CD4-positive, alpha-beta memory T cell (primary cell): ENCODE measurements at regions not wholly inside any gene's neighbourhood (a gene's known extent, or its start where the extent isn't known, plus 50 kb on each side); places are given as distances from the start of the nearest gene placed in this dataset.
"Not testable (repeated sequence)": the region's sequence is repeated elsewhere in the genome, so short reads cannot be mapped to it uniquely, and the experiment has no call there.

Experiments
- CTCF ChIA-PET: fragments of 350-600 bp; sonication (Branson Sonifier 250); formaldehyde crosslinking; loops from one replicate; lab custom pipeline; 2021; ENCODE audit warnings: inconsistent platforms; ENCODE audit not compliant: partially characterized antibody; lab: Charles Lee
- POLR2A ChIA-PET: fragments of 350-600 bp; sonication (Branson Sonifier 250); formaldehyde crosslinking; loops from one replicate; lab custom pipeline; 2021; ENCODE audit not compliant: partially characterized antibody; lab: Charles Lee
- DNase-seq, 5 donors: peaks; one replicate each; pipeline versions ENCODE4 v3.0.0 to v3.0.0-alpha.2; 2020 to 2022; ENCODE audit warnings: mixed read lengths in 1 of 5
- H3K27ac ChIP-seq: one replicate; pipeline ENCODE4 v1.7.0; 2013; ENCODE audit warnings: low read depth, low read length
- H3K27me3 ChIP-seq: 2 replicates; pipeline ENCODE4 v1.7.0; 2013; ENCODE audit warnings: mild to moderate bottlenecking, low read length, moderate library complexity; ENCODE audit not compliant: insufficient read depth
- H3K36me3 ChIP-seq: 2 replicates; pipeline ENCODE4 v1.7.0; 2013; ENCODE audit warnings: mild to moderate bottlenecking, low read length, moderate library complexity; ENCODE audit not compliant: insufficient read depth
- H3K4me1 ChIP-seq: 2 replicates; pipeline ENCODE4 v1.7.0; 2013; ENCODE audit warnings: mild to moderate bottlenecking, low read length, moderate library complexity; ENCODE audit not compliant: insufficient read depth
- H3K4me3 ChIP-seq, 2 donors: one replicate each; pipeline ENCODE4 v1.7.0; 2013; ENCODE audit warnings: low read length in 2 of 2, mild to moderate bottlenecking in 1 of 2
- H3K9me3 ChIP-seq, 2 donors: one replicate each; pipeline ENCODE4 v1.7.0; 2013; ENCODE audit warnings: low read length in 2 of 2, control low read depth in 1 of 2; ENCODE audit not compliant: control insufficient read depth in 1 of 2
- H3K27ac Mint-ChIP-seq, 7 donors: one replicate each; pipeline ENCODE4 v1.8.0; 2020 to 2021; ENCODE audit warnings: mixed read lengths in 7 of 7, mild to moderate bottlenecking in 6 of 7, inconsistent platforms in 3 of 7, moderate library complexity in 3 of 7
- H3K27me3 Mint-ChIP-seq, 2 donors: one replicate each; pipeline ENCODE4 v1.8.0; 2020 to 2021; ENCODE audit warnings: mixed read lengths in 2 of 2
- H3K36me3 Mint-ChIP-seq, 2 donors: one replicate each; pipeline ENCODE4 v1.8.0; 2020 to 2021; ENCODE audit warnings: mixed read lengths in 2 of 2, inconsistent platforms in 1 of 2, mild to moderate bottlenecking in 1 of 2
- H3K4me1 Mint-ChIP-seq, 4 donors: one replicate each; pipeline ENCODE4 v1.8.0; 2020 to 2021; ENCODE audit warnings: mixed read lengths in 4 of 4, mild to moderate bottlenecking in 1 of 4
- H3K4me3 Mint-ChIP-seq, 8 donors: one replicate each; pipeline ENCODE4 v1.8.0; 2020 to 2021; ENCODE audit warnings: mixed read lengths in 8 of 8, mild to moderate bottlenecking in 7 of 8, moderate library complexity in 6 of 8, inconsistent platforms in 3 of 8
- H3K9me3 Mint-ChIP-seq, 8 donors: one replicate each; pipeline ENCODE4 v1.8.0; 2020 to 2021; ENCODE audit warnings: mixed read lengths in 8 of 8, mild to moderate bottlenecking in 5 of 8, inconsistent platforms in 3 of 8, moderate library complexity in 1 of 8
- intact Hi-C: fragments of 100-400 bp; cut with micrococcal nuclease; formaldehyde crosslinking; loops from one replicate; pipeline ENCODE4 v1.15.1; 2023

GRCh38 chr5:52300703-52301372, 486.9 kb upstream of the ITGA1 start:
- CTCF ChIA-PET, result no interaction called here
- intact Hi-C loops, result no loop called here
- H3K9me3 ChIP-seq, result peaks cover 0 to 11% of the 10 kb centered on the region in 2 donors
- H3K27ac ChIP-seq, result no peak overlapping the region
- H3K4me1 ChIP-seq, result no peaks in the 10 kb centered on the region
- H3K27me3 ChIP-seq, result no peaks in the 10 kb centered on the region
- Mint-ChIP-seq H3K27ac (peak overlapping the region in 1 of 7 donors; percentile 31), H3K27me3 (no peaks in the 10 kb centered on the region), H3K4me1 (no peaks in the 10 kb centered on the region), H3K9me3 (peaks cover 2 to 28% (median 24%) of the 10 kb centered on the region in 8 donors), H3K36me3 (peaks cover 0 to 4% of the 10 kb centered on the region in 2 donors), H3K4me3 (no peak overlapping the region)
- no peaks in the 10 kb centered on the region for H3K36me3 ChIP-seq
- DNase-seq, result no peak
- POLR2A ChIA-PET, result no interaction called here
- H3K4me3 ChIP-seq, result no peak overlapping the region

GRCh38 chr5:52304816-52305215, 482.9 kb upstream of the ITGA1 start:
- H3K36me3 Mint-ChIP-seq, POLR2A ChIA-PET, H3K27me3 Mint-ChIP-seq, H3K4me1 Mint-ChIP-seq, H3K27ac ChIP-seq, H3K4me3 ChIP-seq, H3K4me3 Mint-ChIP-seq, CTCF ChIA-PET, H3K36me3 ChIP-seq, intact Hi-C loops, H3K27me3 ChIP-seq, H3K27ac Mint-ChIP-seq, H3K4me1 ChIP-seq, DNase-seq: not testable (repeated sequence)
- H3K9me3 Mint-ChIP-seq, result peaks cover 2 to 47% (median 30%) of the 10 kb centered on the region in 8 donors
- H3K9me3 ChIP-seq, result peaks cover 0 to 15% of the 10 kb centered on the region in 2 donors

GRCh38 chr5:52328220-52328806, 459.4 kb upstream of the ITGA1 start:
- intact Hi-C loops, result no loop called here
- CTCF ChIA-PET, result no interaction called here

GRCh38 chr5:52331725-52332124, 456.0 kb upstream of the ITGA1 start:
- no peaks in the 10 kb centered on the region for H3K4me1 Mint-ChIP-seq
- Histone ChIP-seq H3K4me3 (no peak overlapping the region), H3K27ac (no peak overlapping the region), H3K9me3 (no peaks in the 10 kb centered on the region), H3K27me3 (no peaks in the 10 kb centered on the region), H3K4me1 (no peaks in the 10 kb centered on the region), H3K36me3 (no peaks in the 10 kb centered on the region)
- POLR2A ChIA-PET, result no interaction called here
- peaks cover 0 to 11% (median 3%) of the 10 kb centered on the region in 8 donors for H3K9me3 Mint-ChIP-seq
- H3K36me3 Mint-ChIP-seq, result no peaks in the 10 kb centered on the region
- no peak for DNase-seq
- intact Hi-C loops, result no loop called here
- CTCF ChIA-PET, result no interaction called here
- no peak overlapping the region for H3K27ac Mint-ChIP-seq
- no peaks in the 10 kb centered on the region for H3K27me3 Mint-ChIP-seq
- H3K4me3 Mint-ChIP-seq, result no peak overlapping the region

More at GRCh38 chr5:52328220-52328806, 459.4 kb upstream of the ITGA1 start:
- POLR2A ChIA-PET, result no interaction called here
- Histone ChIP-seq H3K4me1 (no peaks in the 10 kb centered on the region), H3K9me3 (no peaks in the 10 kb centered on the region), H3K27ac (no peak overlapping the region), H3K27me3 (no peaks in the 10 kb centered on the region), H3K4me3 (no peak overlapping the region), H3K36me3 (no peaks in the 10 kb centered on the region)
- Mint-ChIP-seq H3K9me3 (peaks cover 0 to 5% (median under 1%) of the 10 kb centered on the region in 8 donors), H3K36me3 (no peaks in the 10 kb centered on the region), H3K27me3 (no peaks in the 10 kb centered on the region), H3K27ac (no peak overlapping the region), H3K4me1 (no peaks in the 10 kb centered on the region), H3K4me3 (no peak overlapping the region)
- DNase-seq, result no peak

GRCh38 chr5:52334367-52334766, 453.3 kb upstream of the ITGA1 start:
- intact Hi-C loops, result no loop called here
- CTCF ChIA-PET, result no interaction called here

GRCh38 chr5:52339285-52339684, 448.4 kb upstream of the ITGA1 start:
- ChIA-PET CTCF (no interaction called here), POLR2A (no interaction called here)
- no peaks in the 10 kb centered on the region for H3K9me3 ChIP-seq
- H3K9me3 Mint-ChIP-seq, result peaks cover 0 to 13% (median 5%) of the 10 kb centered on the region in 8 donors
- H3K4me1 Mint-ChIP-seq, result no peaks in the 10 kb centered on the region
- no peaks in the 10 kb centered on the region for H3K36me3 ChIP-seq
- H3K4me3 Mint-ChIP-seq, result no peak overlapping the region
- no peaks in the 10 kb centered on the region for H3K4me1 ChIP-seq
- no peaks in the 10 kb centered on the region for H3K27me3 ChIP-seq
- no peaks in the 10 kb centered on the region for H3K36me3 Mint-ChIP-seq
- no peak overlapping the region for H3K27ac Mint-ChIP-seq
- no peaks in the 10 kb centered on the region for H3K27me3 Mint-ChIP-seq
- H3K4me3 ChIP-seq, result no peak overlapping the region
- no peak for DNase-seq
- no peak overlapping the region for H3K27ac ChIP-seq
- intact Hi-C loops, result no loop called here

More at GRCh38 chr5:52334367-52334766, 453.3 kb upstream of the ITGA1 start:
- POLR2A ChIA-PET, result no interaction called here
- Histone ChIP-seq H3K27ac (no peak overlapping the region), H3K27me3 (no peaks in the 10 kb centered on the region), H3K4me3 (no peak overlapping the region), H3K9me3 (no peaks in the 10 kb centered on the region), H3K36me3 (no peaks in the 10 kb centered on the region), H3K4me1 (no peaks in the 10 kb centered on the region)
- H3K4me1 Mint-ChIP-seq, result no peaks in the 10 kb centered on the region
- H3K27ac Mint-ChIP-seq, result no peak overlapping the region
- no peak for DNase-seq
- H3K4me3 Mint-ChIP-seq, result no peak overlapping the region
- H3K27me3 Mint-ChIP-seq, result no peaks in the 10 kb centered on the region
- H3K36me3 Mint-ChIP-seq, result no peaks in the 10 kb centered on the region
- H3K9me3 Mint-ChIP-seq, result peaks cover 0 to 13% (median 6%) of the 10 kb centered on the region in 8 donors

- ChIA-PET POLR2A (no interaction called here), CTCF (no interaction called here)
- no peak for DNase-seq
- Histone ChIP-seq H3K36me3 (no peaks in the 10 kb centered on the region), H3K27me3 (no peaks in the 10 kb centered on the region), H3K4me3 (no peak overlapping the region), H3K9me3 (no peaks in the 10 kb centered on the region), H3K4me1 (no peaks in the 10 kb centered on the region), H3K27ac (no peak overlapping the region)
- Mint-ChIP-seq H3K36me3 (no peaks in the 10 kb centered on the region), H3K9me3 (peaks cover 0 to 6% (median 0%) of the 10 kb centered on the region in 8 donors), H3K4me3 (no peak overlapping the region), H3K27me3 (no peaks in the 10 kb centered on the region), H3K4me1 (no peaks in the 10 kb centered on the region), H3K27ac (no peak overlapping the region)
- intact Hi-C loops, result no loop called here
Observed at GRCh38 chr5:52342361-52342760, 445.4 kb upstream of the ITGA1 start.
